Heart left ventricle (tissue), 16 donors: ENCODE measurements at regions not wholly inside any gene's neighbourhood (a gene's known extent, or its start where the extent isn't known, plus 50 kb on each side); places are given as distances from the start of the nearest gene placed in this dataset.

Experiments
- ATAC-seq, 4 donors: fragments of 200-7000 bp; cut with Tn5 transposase; one replicate each; pipeline ENCODE4 v1.9.1; 2020 to 2022; ENCODE audit warnings: moderate library complexity in 4 of 4, mild to moderate bottlenecking in 3 of 4, moderate number of reproducible peaks in 1 of 4
- DNase-seq, 5 donors: peaks; one replicate each; pipeline ENCODE4 v3.0.0-alpha.2; 2020
- H3K27ac ChIP-seq, 12 donors: fragments of 200-600 bp; sonication (generic) in 4 of 12; one replicate each; pipeline versions ENCODE4 v1.5.0 to v1.8.0; 2016 to 2022; ENCODE audit warnings: mild to moderate bottlenecking in 2 of 12
- H3K27me3 ChIP-seq, 9 donors: fragments of 200-600 bp; sonication (generic) in 2 of 9; one replicate each; pipeline versions ENCODE4 v1.5.1 to v1.8.0; 2016 to 2022; ENCODE audit warnings: mild to moderate bottlenecking in 3 of 9
- H3K36me3 ChIP-seq, 9 donors: fragments of 200-600 bp; sonication (generic) in 2 of 9; one replicate each; pipeline versions ENCODE4 v1.5.0 to v1.8.0; 2018 to 2022; ENCODE audit warnings: mild to moderate bottlenecking in 2 of 9
- H3K4me1 ChIP-seq, 12 donors: fragments of 200-600 bp; sonication (generic) in 4 of 12; one replicate each; pipeline versions ENCODE4 v1.5.0 to v1.8.0; 2016 to 2022; ENCODE audit warnings: mild to moderate bottlenecking in 3 of 12
- H3K4me3 ChIP-seq, 12 donors: fragments of 200-600 bp; sonication (generic) in 4 of 12; one replicate each; pipeline versions ENCODE4 v1.5.0 to v1.8.0; 2017 to 2022; ENCODE audit warnings: mild to moderate bottlenecking in 9 of 12, moderate library complexity in 4 of 12
- H3K9me3 ChIP-seq, 12 donors: fragments of 200-600 bp; sonication (generic) in 4 of 12; one replicate each; pipeline versions ENCODE4 v1.5.0 to v1.8.0; 2016 to 2022; ENCODE audit warnings: mild to moderate bottlenecking in 1 of 12
- CTCF ChIP-seq, 12 donors: fragments of 200-600 bp; sonication (generic) in 4 of 12; IDR thresholded peaks; one replicate each; pipeline versions ENCODE4 v1.5.0 to v1.8.0; 2018 to 2022; ENCODE audit warnings: antibody characterized with exemption in 12 of 12, mild to moderate bottlenecking in 5 of 12
- POLR2A ChIP-seq, 2 donors: fragments of 450-650 bp; IDR thresholded peaks; one replicate each; pipeline ENCODE4 v1.6.1; 2017; ENCODE audit warnings: antibody characterized with exemption in 2 of 2, mild to moderate bottlenecking in 2 of 2, moderate library complexity in 2 of 2
- WGBS, 4 donors: extraction: QIAGEN DNeasy Blood & Tissue Kit in 2 of 4; methylation state at CpG; one replicate each; pipeline versions ENCODE4 v1.1.5 to v1.1.7; 2013 to 2018; 5-methylcytosine and 5-hydroxymethylcytosine counted together
- intact Hi-C, 10 donors: fragments of 100-400 bp; cut with DNase I; formaldehyde crosslinking; loops; one replicate each; pipeline versions ENCODE4 v1.11.1 to v1.14.2; 2022
- donor health status: ischemic (EF 13 %, LVEDD 7.1; RV severe dilation, severe dysfunction).
- donor health status: healthy with polysubstance abuse.
- donor health status: DM: no; HTN: yes; CAD: no.
- donor health status: DM: no; HTN: no; CAD: no.
- donor health status: ischemic (EF 25% LVEDD 6.9; RV normal size, moderate dysfunction).
- donor health status: ischemic (EF 25% LVEDD 5.7; RV mildly dilated, moderate dysfunction).
- donor health status: healthy.
- donor health status: DM: yes; HTN: yes; CAD: no.
- donor health status: ischemic (EF 35%, LVEDD 5.7; RV mildly dilated, moderate dysfunction).
- donor health status: nonischemic (EF 11% LVEDD 7.7; RV severe dilation, severe dysfunction).
- donor health status: DM: yes; HTN: yes; CAD: no.
- donor health status: PGD.
- donor health status: ischemic (EF 29% LVEDD 5.4; RV normal size, mild dysfunction).
- donor health status: nonischemic (EF 23%, LVEDD 6.1; RV moderate dilation, normal function).

- 69 to 79% (median 73%) methylated on average over 3 of the region's 3 CpGs for WGBS, 4 donors
- ATAC-seq (no peak), DNase-seq (no peak)
- Histone ChIP-seq H3K36me3 (no peaks in the 10 kb centered on the region), H3K27ac (no peak overlapping the region), H3K27me3 (no peaks in the 10 kb centered on the region), H3K9me3 (no peaks in the 10 kb centered on the region), H3K4me1 (no peaks in the 10 kb centered on the region), H3K4me3 (no peak overlapping the region)
- intact Hi-C loops: no loop called here
- no peak for TF ChIP-seq POLR2A (IDR thresholded peaks at IDR 0.05)
- no peak for TF ChIP-seq CTCF (IDR thresholded peaks at IDR 0.05)
Measured at GRCh38 chr18:60981682-60982328, 351.4 kb upstream of the CDH20 start.

- Histone ChIP-seq H3K27me3 (no peaks in the 10 kb centered on the region), H3K36me3 (no peaks in the 10 kb centered on the region), H3K4me3 (no peak overlapping the region), H3K27ac (no peak overlapping the region), H3K9me3 (peaks cover 0 to 3% (median 0%) of the 10 kb centered on the region in 12 donors), H3K4me1 (no peaks in the 10 kb centered on the region)
- WGBS, 4 donors: 62 to 74% (median 69%) methylated on average over 2 of the region's 2 CpGs
- no peak for ATAC-seq
- no peak for DNase-seq
- TF ChIP-seq POLR2A (IDR thresholded peaks at IDR 0.05) (no peak), CTCF (IDR thresholded peaks at IDR 0.05) (no peak)
- intact Hi-C loops: no loop called here
Measured at GRCh38 chr18:60982329-60982695, 350.9 kb upstream of the CDH20 start.

GRCh38 chr18:60982928-60983327 is 350.3 kb upstream of the CDH20 start:
- no peak for DNase-seq
- no peak for ATAC-seq
- no peaks in the 10 kb centered on the region for H3K27me3 ChIP-seq
- no peak overlapping the region for H3K4me3 ChIP-seq
- H3K4me1 ChIP-seq: no peaks in the 10 kb centered on the region
- no peak for TF ChIP-seq POLR2A (IDR thresholded peaks at IDR 0.05)
- no peak for TF ChIP-seq CTCF (IDR thresholded peaks at IDR 0.05)
- peaks cover 0 to 3% (median 0%) of the 10 kb centered on the region in 12 donors for H3K9me3 ChIP-seq
- H3K27ac ChIP-seq: no peak overlapping the region
- intact Hi-C loops: no loop called here
- H3K36me3 ChIP-seq: no peaks in the 10 kb centered on the region

GRCh38 chr18:60984510-60984909 is 348.7 kb upstream of the CDH20 start:
- TF ChIP-seq CTCF (IDR thresholded peaks at IDR 0.05) (no peak), POLR2A (IDR thresholded peaks at IDR 0.05) (no peak)
- intact Hi-C loops: no loop called here
- Histone ChIP-seq H3K4me1 (no peaks in the 10 kb centered on the region), H3K4me3 (no peak overlapping the region), H3K27ac (no peak overlapping the region), H3K27me3 (no peaks in the 10 kb centered on the region), H3K9me3 (peaks cover 0 to 3% (median 0%) of the 10 kb centered on the region in 12 donors), H3K36me3 (no peaks in the 10 kb centered on the region)
- DNase-seq (no peak), ATAC-seq (no peak)
- WGBS, 4 donors: 89 to 94% (median 93%) methylated on average over 4 of the region's 4 CpGs
